ENCODE measurements at regions not wholly inside any gene's neighbourhood (a gene's known extent, or its start where the extent isn't known, plus 50 kb on each side); places are given as distances from the start of the nearest gene placed in this dataset.

GRCh38 chr20:22700367-22700766 is 116.0 kb upstream of the FOXA2 start:
- H3K4me1 Mint-ChIP-seq (ENCODE audit: low read depth), result no peaks in the 10 kb centered on the region
- H3K4me3 Mint-ChIP-seq, result no peak overlapping the region
- no peak for DNase-seq
- peaks cover 2% of the 10 kb centered on the region; the same call in 1 of the 2 replicates for H3K27me3 Mint-ChIP-seq (ENCODE audit: insufficient read depth)
- no peaks in the 10 kb centered on the region for H3K36me3 Mint-ChIP-seq (ENCODE audit: low read depth)
- no peaks in the 10 kb centered on the region for H3K9me3 Mint-ChIP-seq
- no peak for TF ChIP-seq CTCF (IDR thresholded peaks at IDR 0.05)
- H3K27ac Mint-ChIP-seq, result no peak overlapping the region

DNA sequence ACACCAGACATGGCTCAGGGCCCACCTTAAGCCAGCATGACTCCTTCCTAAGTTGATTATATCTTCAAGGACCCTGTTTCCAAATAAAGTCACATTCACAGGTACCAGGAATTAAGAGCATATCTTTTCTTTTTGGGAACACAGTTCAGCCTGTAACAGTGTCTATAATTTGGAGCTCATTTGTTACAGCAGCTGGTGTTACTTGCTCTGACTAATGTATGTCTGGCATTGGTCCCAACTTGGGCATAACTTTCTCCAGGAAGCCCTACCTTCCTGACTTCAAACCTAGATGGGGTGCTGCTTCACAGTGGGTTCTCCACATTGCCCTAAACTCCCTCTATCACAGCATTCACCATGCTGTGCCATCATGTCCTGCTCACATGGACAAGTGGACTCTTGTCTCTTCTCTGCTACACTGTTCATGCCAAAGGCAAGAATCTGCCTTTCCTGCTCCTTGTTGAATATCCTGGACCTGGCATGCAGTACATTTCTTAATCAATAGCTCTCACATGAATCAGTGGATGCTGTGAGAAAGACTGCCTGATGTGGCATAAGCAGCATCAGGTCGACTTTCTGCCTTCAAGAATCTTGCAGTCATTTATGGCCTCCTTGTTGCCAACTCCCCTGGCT is 117.4 kb upstream of the FOXA2 start:
- H3K27ac Mint-ChIP-seq, result no peak overlapping the region
- no peaks in the 10 kb centered on the region for H3K4me1 Mint-ChIP-seq (ENCODE audit: low read depth)

DNA sequence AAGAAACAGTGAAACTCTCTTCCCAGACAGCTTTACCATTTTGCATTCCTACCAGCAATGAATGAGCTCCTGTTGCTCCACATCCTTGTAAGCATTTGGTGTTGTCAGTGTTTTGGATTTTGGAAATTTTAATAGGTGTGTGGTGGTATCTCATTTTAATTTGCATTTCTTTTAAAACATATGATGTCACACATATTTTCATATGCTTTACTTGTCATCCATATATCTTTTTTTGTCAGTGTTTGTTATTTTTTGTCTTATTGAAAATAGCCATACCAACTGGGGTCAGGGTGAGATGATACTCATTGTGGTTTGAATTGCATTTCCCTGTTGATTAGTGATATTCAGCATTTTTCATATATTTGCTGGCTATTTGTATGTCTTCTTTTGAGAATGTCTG is 119.5 kb upstream of the FOXA2 start:
- peaks cover 2% of the 10 kb centered on the region; the same call in 1 of the 2 replicates for H3K27me3 Mint-ChIP-seq (ENCODE audit: insufficient read depth)
- no peak for TF ChIP-seq CTCF (IDR thresholded peaks at IDR 0.05)
- DNase-seq, result no peak
- no peak overlapping the region for H3K27ac Mint-ChIP-seq
- H3K4me3 Mint-ChIP-seq, result no peak overlapping the region
- no peaks in the 10 kb centered on the region for H3K4me1 Mint-ChIP-seq (ENCODE audit: low read depth)
- H3K9me3 Mint-ChIP-seq, result peaks cover 12% of the 10 kb centered on the region
- H3K36me3 Mint-ChIP-seq (ENCODE audit: low read depth), result no peaks in the 10 kb centered on the region

More for the DNA sequence above, 117.4 kb upstream of the FOXA2 start:
- TF ChIP-seq CTCF (IDR thresholded peaks at IDR 0.05), result no peak
- H3K27me3 Mint-ChIP-seq (ENCODE audit: insufficient read depth), result peaks cover 2% of the 10 kb centered on the region; the same call in 1 of the 2 replicates
- no peaks in the 10 kb centered on the region for H3K36me3 Mint-ChIP-seq (ENCODE audit: low read depth)
- DNase-seq, result no peak
- no peak overlapping the region for H3K4me3 Mint-ChIP-seq
- peaks cover under 1% of the 10 kb centered on the region; the same call in 1 of the 2 replicates for H3K9me3 Mint-ChIP-seq

DNA sequence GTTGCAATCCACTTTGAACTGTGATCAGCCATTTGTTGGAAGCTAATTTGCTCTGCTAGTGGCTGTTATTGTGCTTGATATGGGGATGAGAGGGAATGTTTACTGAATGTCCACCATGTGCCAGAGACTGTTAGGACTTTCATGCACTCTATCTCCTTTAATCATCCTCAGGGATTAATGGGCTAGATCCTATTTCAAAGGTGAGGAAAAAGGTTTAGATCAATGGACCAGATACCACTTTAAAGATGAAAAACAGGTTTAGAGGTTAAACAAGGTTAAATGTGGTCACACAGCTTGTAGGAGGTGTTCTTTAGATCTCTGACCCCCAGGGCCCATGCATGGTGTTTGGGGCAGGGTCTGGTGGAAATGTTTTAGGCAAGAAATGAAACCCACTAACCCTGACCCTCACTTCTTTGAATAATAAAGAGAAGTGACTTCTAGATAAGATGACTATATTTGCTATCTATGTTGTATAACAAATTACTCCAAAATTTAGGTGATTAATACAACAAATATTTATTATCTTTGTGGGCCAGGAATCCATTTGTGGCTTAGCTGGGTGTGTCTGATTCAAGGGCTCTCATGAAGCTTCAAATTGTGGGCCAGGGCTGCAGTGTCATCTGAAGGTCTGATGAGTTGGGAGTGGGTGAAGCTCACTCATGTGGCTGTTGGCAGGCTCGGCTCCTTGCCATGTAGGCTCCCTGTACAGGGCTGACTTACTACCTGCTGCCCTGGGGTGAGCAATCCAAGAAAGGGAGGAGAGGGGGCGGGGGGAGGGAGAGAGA is 127.8 kb upstream of the FOXA2 start:
- H3K27ac Mint-ChIP-seq, result no peak overlapping the region
- H3K4me1 Mint-ChIP-seq (ENCODE audit: low read depth), result no peaks in the 10 kb centered on the region
- no peak for DNase-seq
- TF ChIP-seq CTCF (IDR thresholded peaks at IDR 0.05), result no peak
- peaks cover 29% of the 10 kb centered on the region for H3K9me3 Mint-ChIP-seq
- no peak overlapping the region for H3K4me3 Mint-ChIP-seq
- no peaks in the 10 kb centered on the region; the same call in 1 of the 2 replicates for H3K27me3 Mint-ChIP-seq (ENCODE audit: insufficient read depth)
- H3K36me3 Mint-ChIP-seq (ENCODE audit: low read depth), result no peaks in the 10 kb centered on the region

GRCh38 chr20:22716821-22717351 is 132.5 kb upstream of the FOXA2 start:
- DNase-seq, result no peak
- Mint-ChIP-seq H3K27me3 (ENCODE audit: insufficient read depth) (peaks cover 1% of the 10 kb centered on the region; the same call in 1 of the 2 replicates), H3K36me3 (ENCODE audit: low read depth) (no peaks in the 10 kb centered on the region), H3K27ac (no peak overlapping the region), H3K9me3 (peaks cover 9% of the 10 kb centered on the region; the same call in 1 of the 2 replicates), H3K4me1 (ENCODE audit: low read depth) (no peaks in the 10 kb centered on the region), H3K4me3 (no peak overlapping the region)
- TF ChIP-seq CTCF (IDR thresholded peaks at IDR 0.05), result no peak

All from HFFc6 (cell line).